Activated CD4-positive, CD25-positive, alpha-beta regulatory T cell treated with anti-CD3 and anti-CD28 coated beads, Interleukin-2, amount 50 U/mL, for 16 hours (primary cell): ENCODE measurements at regions not wholly inside any gene's neighbourhood (a gene's known extent, or its start where the extent isn't known, plus 50 kb on each side); places are given as distances from the start of the nearest gene placed in this dataset.
"Not testable (repeated sequence)": the region's sequence is repeated elsewhere in the genome, so short reads cannot be mapped to it uniquely, and the experiment has no call there.

Experiments used
- DNase-seq: peaks from one replicate; pipeline ENCODE4 v3.0.0-alpha.2; 2020; ENCODE audit warnings: low read depth, low spot score

GRCh38 chr3:102682741-102683140 is 247.9 kb downstream of the ZPLD1 start:
- no peak for DNase-seq

- no peak for DNase-seq
Measured at GRCh38 chr3:102686792-102687191, 252.0 kb downstream of the ZPLD1 start.

DNA sequence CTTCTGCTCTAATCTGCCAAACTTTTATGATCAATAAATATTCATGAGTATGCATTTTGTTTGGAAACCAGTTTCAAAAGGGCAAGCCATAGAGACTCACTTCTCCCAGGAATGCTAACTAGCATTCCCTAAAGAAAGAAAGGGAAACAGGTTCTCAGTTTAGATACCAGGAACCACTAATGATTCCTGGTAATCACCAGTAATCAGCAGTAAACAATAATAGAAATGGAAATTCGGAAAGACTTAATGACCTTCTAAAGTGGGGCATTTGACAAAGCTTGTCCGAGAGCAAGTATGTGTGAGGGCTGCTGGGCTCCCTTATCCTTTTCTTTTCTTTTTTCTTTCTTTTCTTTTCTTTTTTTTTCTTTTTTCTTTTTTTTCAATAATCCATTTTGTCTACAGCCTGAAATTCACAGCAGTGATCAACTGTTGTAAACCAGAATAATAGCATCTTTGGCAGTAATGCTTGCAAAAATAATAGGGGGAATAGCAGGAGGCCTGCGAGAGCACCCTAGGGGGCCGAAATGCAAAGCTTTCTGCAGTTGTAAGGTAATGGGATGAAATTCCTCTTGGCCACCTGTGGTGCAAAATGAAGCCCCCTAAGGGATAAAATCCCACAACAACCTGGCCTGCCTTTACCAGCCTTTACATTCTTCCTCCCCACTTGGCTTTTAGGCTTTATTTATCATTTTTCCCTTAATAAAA is 253.2 kb downstream of the ZPLD1 start:
- no peak for DNase-seq

GRCh38 chr3:102688556-102688930 is 253.7 kb downstream of the ZPLD1 start:
- no peak for DNase-seq

DNA sequence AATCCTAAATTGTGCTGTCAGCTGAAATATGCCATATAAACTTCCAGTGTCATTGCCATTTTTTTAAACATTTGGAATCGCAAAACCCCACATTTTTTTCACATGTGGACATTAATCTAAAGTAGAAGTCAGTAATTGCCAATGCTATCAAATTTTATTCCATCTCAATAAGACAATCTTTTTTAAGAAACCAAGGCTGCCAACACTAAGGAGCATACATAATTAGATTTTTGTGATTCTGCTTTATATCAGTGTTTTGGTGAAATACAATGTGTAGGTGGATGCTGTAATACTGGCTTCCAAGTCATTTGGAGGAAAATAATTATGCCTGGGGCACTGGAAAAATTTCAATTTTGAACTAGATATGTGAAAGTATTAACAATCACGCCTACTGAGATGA is 256.7 kb downstream of the ZPLD1 start:
- DNase-seq = no peak

DNA sequence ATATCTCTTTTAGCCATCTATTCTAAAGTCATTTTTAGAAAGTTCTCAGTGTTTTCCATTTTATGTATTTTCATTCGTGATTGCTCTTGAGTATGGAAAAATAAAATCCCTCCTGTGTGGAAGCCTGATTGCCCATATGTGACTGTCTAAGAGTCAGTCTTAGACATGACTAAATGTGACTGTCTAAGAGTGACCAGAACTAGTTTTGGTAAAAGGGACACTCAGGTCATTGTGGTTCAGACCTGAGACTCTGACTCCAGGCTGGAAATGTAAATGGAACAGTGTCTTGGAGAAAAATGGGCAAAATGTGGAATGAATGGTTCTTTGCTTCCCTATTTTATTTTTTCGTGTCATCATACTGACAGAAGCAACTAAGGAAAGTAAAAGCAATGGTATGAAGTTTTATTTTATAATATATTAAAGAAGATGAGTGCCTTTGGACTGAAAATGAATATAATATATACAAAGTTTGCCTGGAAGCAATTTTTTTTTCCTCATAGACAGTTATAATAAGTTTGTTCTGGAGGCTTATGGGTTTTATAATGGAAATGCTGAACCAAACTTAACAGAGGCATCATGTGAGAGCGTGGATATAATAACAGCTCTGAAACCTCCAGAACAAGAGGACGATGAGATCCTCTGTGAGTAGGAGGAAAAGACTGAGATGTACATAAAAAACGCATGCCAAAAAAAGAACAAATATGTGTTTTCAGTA is 264.4 kb downstream of the ZPLD1 start:
- DNase-seq = no peak

GRCh38 chr3:102699819-102700140 is 265.0 kb downstream of the ZPLD1 start:
- DNase-seq = no peak

GRCh38 chr3:102712896-102713295 is 278.1 kb downstream of the ZPLD1 start:
- no peak for DNase-seq

DNA sequence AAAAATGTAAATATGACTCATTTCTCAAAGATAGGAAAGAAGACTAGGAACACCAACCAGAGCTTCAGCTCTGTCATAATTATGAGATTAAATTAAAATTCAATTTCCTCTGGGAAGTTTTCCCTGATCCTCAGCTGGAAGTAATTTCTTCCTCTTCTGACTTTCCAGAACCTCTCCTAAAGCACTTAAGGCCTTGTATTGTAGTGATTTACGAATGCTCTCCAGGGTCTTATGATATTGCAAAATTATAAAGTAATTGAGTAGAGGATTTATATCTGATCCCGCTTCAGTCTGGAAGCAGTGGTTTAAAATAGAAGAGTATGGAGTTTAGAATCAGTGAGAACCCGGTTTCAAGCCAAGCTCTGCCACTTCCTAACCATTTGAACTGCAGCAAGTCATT is 279.8 kb downstream of the ZPLD1 start:
- no peak for DNase-seq

DNA sequence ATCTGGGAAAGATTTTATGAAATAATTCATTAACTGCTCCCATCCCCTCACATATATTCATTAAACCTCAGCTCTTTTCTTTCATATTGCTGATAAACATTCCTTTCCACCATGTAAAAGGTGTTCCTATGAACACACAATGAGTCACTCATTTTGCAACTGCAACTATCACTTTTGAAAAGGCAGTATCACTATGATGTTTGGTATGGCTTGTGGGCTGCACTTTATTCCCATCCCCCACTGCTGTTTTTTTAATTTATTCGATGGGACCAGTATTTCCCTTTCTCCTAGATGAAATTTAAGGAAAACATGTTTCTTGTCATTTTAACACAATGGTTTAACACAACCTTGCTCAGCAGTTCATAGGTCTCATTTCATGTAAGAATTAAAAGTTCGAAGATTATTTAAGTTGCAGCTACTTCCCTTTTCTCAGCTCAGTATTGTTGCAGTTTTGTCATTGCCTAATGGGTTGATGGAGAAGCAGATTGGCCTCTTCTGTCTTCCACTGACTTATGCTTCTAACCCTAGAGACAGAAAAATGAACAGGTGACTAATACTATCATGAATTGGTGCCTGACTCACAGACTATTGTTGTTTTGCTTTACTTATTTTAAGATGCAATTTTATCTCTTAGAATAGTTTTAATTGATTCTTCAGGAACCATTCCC is 280.3 kb downstream of the ZPLD1 start:
- no peak for DNase-seq

- no peak for DNase-seq
Measured at GRCh38 chr3:102718651-102719050, 283.8 kb downstream of the ZPLD1 start.

DNA sequence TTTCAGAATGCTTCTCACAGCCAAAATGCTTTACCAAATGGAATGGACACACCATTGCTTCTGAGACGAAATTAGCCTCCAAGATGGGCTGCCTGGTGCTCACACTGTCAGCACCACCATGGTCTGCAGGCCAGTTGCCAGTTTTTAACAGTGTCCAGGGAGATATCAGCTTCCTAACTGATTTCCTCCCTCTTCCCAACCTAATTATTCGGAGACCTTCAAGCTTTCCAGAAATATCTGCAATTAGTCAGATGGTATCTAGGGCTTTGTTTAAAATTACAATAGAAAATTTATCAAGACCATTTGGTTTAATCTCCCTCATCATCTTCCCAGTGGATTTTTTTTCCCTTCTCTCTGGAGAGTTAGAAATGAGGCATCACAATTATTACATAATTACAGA is 287.5 kb downstream of the ZPLD1 start:
- DNase-seq = no peak

GRCh38 chr3:102727340-102727739 is 292.5 kb downstream of the ZPLD1 start:
- DNase-seq = no peak

DNA sequence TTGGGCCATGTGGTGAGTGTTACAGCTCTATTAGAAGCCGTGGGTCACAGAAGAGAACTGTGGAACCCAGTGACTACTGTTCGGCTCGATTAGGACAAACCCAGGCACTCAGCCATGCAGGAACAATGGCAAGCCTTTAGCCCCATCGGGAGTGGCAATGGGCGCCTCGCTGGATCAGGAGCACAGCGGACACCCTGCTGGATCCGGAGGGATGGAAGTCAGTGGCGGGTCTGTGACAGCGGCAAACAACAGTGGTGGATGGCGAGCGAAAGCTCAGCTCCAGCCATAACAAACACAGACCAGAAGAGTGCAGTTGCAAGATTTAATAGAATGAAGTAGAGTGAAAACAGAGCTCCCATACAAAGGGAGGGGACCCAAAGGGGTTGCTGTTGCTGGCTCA is 297.8 kb downstream of the ZPLD1 start:
- not testable (repeated sequence) for DNase-seq

DNA sequence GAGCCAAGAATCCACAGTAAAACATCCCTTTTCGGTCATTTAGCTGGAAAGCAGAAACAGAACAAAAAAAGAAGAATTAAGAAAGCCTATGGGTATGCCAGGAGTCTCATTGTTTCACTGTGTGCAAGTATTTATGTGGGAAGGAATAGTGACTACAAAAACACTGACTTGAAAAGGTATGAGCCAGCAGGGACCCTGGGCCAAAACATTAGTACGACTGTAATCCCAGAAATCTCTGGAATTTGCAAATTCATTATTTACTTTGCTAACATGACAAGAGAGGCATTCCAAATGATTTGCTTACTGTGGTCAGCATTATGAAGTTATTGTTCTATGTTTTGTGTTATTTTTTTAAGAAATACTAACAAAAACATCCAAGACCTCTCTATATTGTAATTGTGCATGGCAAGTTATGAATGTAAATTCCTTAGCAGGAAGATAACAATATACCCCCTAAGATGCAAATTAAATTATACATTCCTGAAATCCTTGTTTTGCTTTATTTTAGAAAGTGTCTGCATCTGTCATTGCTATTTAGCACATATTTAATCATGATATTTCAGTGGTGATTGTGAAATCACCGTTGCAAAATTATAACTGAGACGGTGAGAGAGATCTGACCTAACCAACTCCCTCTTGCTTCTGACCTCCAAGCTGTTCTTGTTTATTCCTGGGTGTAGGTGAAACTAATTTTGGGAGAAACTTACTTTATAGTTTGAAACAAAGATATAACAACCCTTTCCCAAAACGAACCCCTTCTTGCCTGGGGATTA is 299.2 kb downstream of the ZPLD1 start:
- no peak for DNase-seq

GRCh38 chr3:102735311-102735710 is 300.5 kb downstream of the ZPLD1 start:
- DNase-seq = no peak

DNA sequence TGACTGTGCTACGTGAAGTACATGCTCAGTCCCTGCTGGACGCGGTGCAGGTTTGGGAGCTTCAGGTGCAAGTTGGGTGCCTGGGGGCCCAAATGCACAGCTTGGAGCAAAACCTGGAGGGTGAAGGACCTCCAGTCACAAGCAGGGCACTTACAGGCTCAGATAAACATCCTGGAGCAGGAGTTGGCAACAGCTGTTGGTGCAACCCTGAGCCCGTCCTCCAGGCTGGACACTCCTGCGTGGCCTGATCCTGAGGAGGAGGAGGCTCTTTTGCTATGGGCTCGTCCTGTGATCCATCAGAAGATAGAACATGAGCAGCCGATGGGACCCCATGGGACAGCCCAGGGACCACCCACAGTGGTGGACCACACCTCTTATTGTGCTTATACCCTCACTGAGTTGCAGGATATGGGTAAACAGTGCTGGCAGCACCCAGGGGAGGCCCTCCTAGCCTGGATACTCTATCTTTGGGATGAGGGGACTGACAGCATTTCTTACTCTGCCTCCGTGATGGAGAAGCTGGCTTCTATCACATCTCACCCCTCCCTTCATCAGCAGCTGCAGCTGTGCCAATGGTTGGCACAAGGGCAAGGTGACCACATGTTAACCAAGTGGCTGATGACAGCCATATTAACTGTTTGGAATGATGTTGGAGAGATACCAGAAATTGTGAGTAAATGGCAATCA is 301.6 kb downstream of the ZPLD1 start:
- no peak for DNase-seq

- DNase-seq = no peak
Measured at GRCh38 chr3:102736975-102737304, 302.1 kb downstream of the ZPLD1 start.

GRCh38 chr3:102737353-102737752 is 302.5 kb downstream of the ZPLD1 start:
- no peak for DNase-seq

DNA sequence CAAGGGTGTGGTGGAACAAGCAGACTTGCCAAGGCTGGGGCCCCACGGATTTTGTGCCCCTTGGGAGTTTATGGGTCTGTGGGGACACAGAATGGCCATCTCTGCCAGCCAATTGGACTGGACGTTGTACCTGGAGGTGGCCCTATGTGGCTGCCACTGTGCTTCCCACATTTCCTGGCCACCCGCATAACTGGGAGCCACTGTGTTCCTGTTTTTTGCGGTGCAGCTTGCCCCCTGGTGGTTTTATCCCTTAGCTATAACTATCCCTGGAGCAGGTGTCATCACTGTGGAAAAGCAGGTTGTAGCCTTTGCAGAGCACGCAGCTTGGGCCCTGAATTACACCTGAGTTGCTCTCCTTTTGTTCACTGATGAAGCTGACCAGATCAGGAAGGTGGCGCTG is 306.3 kb downstream of the ZPLD1 start:
- no peak for DNase-seq

DNA sequence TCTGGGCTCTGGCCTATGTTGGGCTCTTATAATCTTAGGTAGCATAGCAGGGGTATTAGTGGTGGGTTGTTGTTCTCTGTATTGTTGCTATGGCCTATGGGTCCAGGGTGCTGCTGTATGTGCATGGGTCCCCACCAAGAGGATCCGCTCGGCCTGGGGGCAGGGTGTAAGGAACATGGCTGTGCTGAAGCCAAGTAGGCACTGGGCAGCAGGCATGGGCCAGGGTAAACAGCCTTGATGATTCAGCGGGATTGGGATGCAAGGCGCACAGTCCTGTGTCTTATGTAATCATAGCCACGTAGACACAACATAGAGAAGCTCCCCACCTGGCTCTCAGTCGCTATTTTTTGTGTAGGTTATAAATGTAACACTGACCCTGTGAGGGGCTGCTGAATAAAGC is 306.9 kb downstream of the ZPLD1 start:
- DNase-seq = no peak

- DNase-seq = no peak
Measured at GRCh38 chr3:102745881-102746280, 311.1 kb downstream of the ZPLD1 start.
